ENCODE measurements at regions not wholly inside any gene's neighbourhood (a gene's known extent, or its start where the extent isn't known, plus 50 kb on each side); places are given as distances from the start of the nearest gene placed in this dataset.

DNA sequence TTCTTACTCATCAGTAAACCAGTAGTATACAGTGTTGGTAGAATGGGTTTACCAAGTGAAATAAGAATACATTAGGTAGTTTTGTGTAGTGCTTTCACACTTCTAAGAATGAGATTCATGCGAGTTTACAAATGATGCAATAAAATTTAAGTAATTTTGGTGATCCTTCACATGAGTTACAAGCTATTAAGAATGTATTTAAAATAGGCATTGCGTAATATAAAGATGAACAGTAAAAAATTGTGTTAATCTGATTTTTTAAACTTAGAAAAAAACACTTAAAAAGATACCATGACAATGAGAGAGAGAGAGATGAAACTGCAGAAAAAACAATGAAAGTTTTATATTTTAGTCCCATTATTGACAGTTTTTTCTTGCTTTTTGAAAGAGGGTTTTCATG lies 570.5 kb downstream of the SLITRK6 start:
- TF ChIP-seq, protein P1, sequence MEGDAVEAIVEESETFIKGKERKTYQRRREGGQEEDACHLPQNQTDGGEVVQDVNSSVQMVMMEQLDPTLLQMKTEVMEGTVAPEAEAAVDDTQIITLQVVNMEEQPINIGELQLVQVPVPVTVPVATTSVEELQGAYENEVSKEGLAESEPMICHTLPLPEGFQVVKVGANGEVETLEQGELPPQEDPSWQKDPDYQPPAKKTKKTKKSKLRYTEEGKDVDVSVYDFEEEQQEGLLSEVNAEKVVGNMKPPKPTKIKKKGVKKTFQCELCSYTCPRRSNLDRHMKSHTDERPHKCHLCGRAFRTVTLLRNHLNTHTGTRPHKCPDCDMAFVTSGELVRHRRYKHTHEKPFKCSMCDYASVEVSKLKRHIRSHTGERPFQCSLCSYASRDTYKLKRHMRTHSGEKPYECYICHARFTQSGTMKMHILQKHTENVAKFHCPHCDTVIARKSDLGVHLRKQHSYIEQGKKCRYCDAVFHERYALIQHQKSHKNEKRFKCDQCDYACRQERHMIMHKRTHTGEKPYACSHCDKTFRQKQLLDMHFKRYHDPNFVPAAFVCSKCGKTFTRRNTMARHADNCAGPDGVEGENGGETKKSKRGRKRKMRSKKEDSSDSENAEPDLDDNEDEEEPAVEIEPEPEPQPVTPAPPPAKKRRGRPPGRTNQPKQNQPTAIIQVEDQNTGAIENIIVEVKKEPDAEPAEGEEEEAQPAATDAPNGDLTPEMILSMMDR (IDR thresholded peaks at IDR 0.05) = no peak
- TF ChIP-seq POLR2A (IDR thresholded peaks at IDR 0.05) (no peak), EP300 (IDR thresholded peaks at IDR 0.05) (no peak)
